ENCODE measurements at regions not wholly inside any gene's neighbourhood (a gene's known extent, or its start where the extent isn't known, plus 50 kb on each side); places are given as distances from the start of the nearest gene placed in this dataset.

GRCh38 chr2:163367825-163368582 is 367.8 kb downstream of the FIGN start:
- no peaks in the 10 kb centered on the region for H3K36me3 ChIP-seq (ENCODE audit: control insufficient read depth in 2 of 3, insufficient read depth in 3 of 3, low read length in 3 of 3)
- H3K27me3 ChIP-seq (ENCODE audit: control insufficient read depth, insufficient read depth, low read length) = no peaks in the 10 kb centered on the region
- H3K4me1 ChIP-seq (ENCODE audit: control insufficient read depth in 2 of 3, insufficient read depth in 2 of 3, low read depth in 1 of 3, low read length in 3 of 3) = no peaks in the 10 kb centered on the region
- no peak overlapping the region for H3K9ac ChIP-seq (ENCODE audit: low read length in 3 of 3)
- H3K4me3 ChIP-seq (ENCODE audit: low read length in 3 of 3) = no peak overlapping the region
- H3K27ac ChIP-seq (ENCODE audit: low read depth in 2 of 2, low read length in 2 of 2) = no peak overlapping the region
- intact Hi-C loops (cut with DNase I) = no loop called here
- no peaks in the 10 kb centered on the region for H3K9me3 ChIP-seq (ENCODE audit: control insufficient read depth in 2 of 3, insufficient read depth in 1 of 3, low read length in 3 of 3)
- no peak for FAIRE-seq
- DNase-seq = no peak
- TF ChIP-seq CTCF (IDR thresholded peaks at IDR 0.05; ENCODE audit: borderline replicate concordance, extremely low read depth, insufficient read depth) = no peak

DNA sequence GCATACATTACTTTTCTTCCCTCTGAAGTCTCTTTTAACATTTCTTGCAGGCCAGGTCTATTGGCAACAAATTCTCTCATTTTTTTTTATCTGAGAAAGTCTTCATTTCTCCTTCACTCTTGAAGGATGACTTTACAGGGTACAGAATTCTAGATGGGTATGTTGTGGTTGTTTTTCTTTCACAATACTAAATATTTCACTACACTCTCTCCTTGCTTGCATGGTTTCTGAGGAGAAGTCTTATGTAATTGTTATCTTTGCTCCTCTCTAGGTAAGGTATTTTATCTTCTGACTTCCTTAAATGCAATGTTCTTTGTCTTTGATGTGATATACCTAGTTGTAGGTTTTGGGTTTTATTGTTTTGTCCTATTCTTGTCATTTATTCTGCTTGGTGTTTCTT is 371.1 kb downstream of the FIGN start:
- intact Hi-C loops (cut with DNase I) = no loop called here
- no peak for FAIRE-seq
- no peak for DNase-seq

GRCh38 chr2:163353551-163353950 is 382.3 kb downstream of the FIGN start:
- Histone ChIP-seq H3K4me3 (ENCODE audit: low read length in 3 of 3) (no peak overlapping the region), H3K27me3 (ENCODE audit: control insufficient read depth, insufficient read depth, low read length) (no peaks in the 10 kb centered on the region), H3K9me3 (ENCODE audit: control insufficient read depth in 2 of 3, insufficient read depth in 1 of 3, low read length in 3 of 3) (no peaks in the 10 kb centered on the region), H3K27ac (ENCODE audit: low read depth in 2 of 2, low read length in 2 of 2) (no peak overlapping the region), H3K4me1 (ENCODE audit: control insufficient read depth in 2 of 3, insufficient read depth in 2 of 3, low read depth in 1 of 3, low read length in 3 of 3) (peaks cover 0 to 4% (median 4%) of the 10 kb centered on the region in 3 donors), H3K36me3 (ENCODE audit: control insufficient read depth in 2 of 3, insufficient read depth in 3 of 3, low read length in 3 of 3) (no peaks in the 10 kb centered on the region), H3K9ac (ENCODE audit: low read length in 3 of 3) (no peak overlapping the region)
- intact Hi-C loops (cut with DNase I) = no loop called here
- no peak for TF ChIP-seq CTCF (IDR thresholded peaks at IDR 0.05; ENCODE audit: borderline replicate concordance, extremely low read depth, insufficient read depth)
- FAIRE-seq (no peak), DNase-seq (no peak)

More for the DNA sequence above, 371.1 kb downstream of the FIGN start:
- Histone ChIP-seq H3K27me3 (ENCODE audit: control insufficient read depth, insufficient read depth, low read length) (no peaks in the 10 kb centered on the region), H3K27ac (ENCODE audit: low read depth in 2 of 2, low read length in 2 of 2) (no peak overlapping the region), H3K4me1 (ENCODE audit: control insufficient read depth in 2 of 3, insufficient read depth in 2 of 3, low read depth in 1 of 3, low read length in 3 of 3) (no peaks in the 10 kb centered on the region), H3K9ac (ENCODE audit: low read length in 3 of 3) (no peak overlapping the region), H3K36me3 (ENCODE audit: control insufficient read depth in 2 of 3, insufficient read depth in 3 of 3, low read length in 3 of 3) (no peaks in the 10 kb centered on the region), H3K4me3 (ENCODE audit: low read length in 3 of 3) (no peak overlapping the region), H3K9me3 (ENCODE audit: control insufficient read depth in 2 of 3, insufficient read depth in 1 of 3, low read length in 3 of 3) (no peaks in the 10 kb centered on the region)
- no peak for TF ChIP-seq CTCF (IDR thresholded peaks at IDR 0.05; ENCODE audit: borderline replicate concordance, extremely low read depth, insufficient read depth)
